ENCODE measurements at regions not wholly inside any gene's neighbourhood (a gene's known extent, or its start where the extent isn't known, plus 50 kb on each side); places are given as distances from the start of the nearest gene placed in this dataset.

- POLR2A ChIA-PET = no interaction called here
- Histone ChIP-seq H3K4me3 (replicated peaks in 1 of 2; ENCODE audit: low read depth in 1 of 2, low read length in 2 of 2) (no peak overlapping the region), H4K20me1 (ENCODE audit: insufficient read depth) (no peaks in the 10 kb centered on the region), H3K9me3 (ENCODE audit: control insufficient read depth in 1 of 2, insufficient read depth in 1 of 2, low read depth in 1 of 2, low read length in 2 of 2) (no peaks in the 10 kb centered on the region), H2AFZ (ENCODE audit: low read depth, low read length, poor library complexity, severe bottlenecking) (no peak overlapping the region), H3K9me2 (ENCODE audit: insufficient read depth) (no peaks in the 10 kb centered on the region), H3K79me2 (ENCODE audit: insufficient read depth, low read length) (no peaks in the 10 kb centered on the region), H3K27me3 (ENCODE audit: insufficient read depth, low read length) (no peaks in the 10 kb centered on the region), H3K27ac (ENCODE audit: low read depth, low read length) (no peak overlapping the region), H3K9ac (ENCODE audit: low read length) (no peak overlapping the region), H3K4me2 (ENCODE audit: low read length) (no peak overlapping the region), H3K4me1 (ENCODE audit: control insufficient read depth in 1 of 2, insufficient read depth in 2 of 2, low read length in 2 of 2) (peaks cover 5 to 6% of the 10 kb centered on the region in 2 experiments; a peak in 2 of 4 replicates), H3K36me3 (ENCODE audit: control insufficient read depth in 1 of 2, insufficient read depth in 2 of 2, low read length in 2 of 2) (no peaks in the 10 kb centered on the region)
- CTCF ChIA-PET = no interaction called here
- RAD21 ChIA-PET (ENCODE audit: low non-redundant PET in 1 of 2, low total read pairs in 2 of 2, uncharacterized antibody in 2 of 2, unreplicated experiment in 2 of 2) = no interaction called here
- DNase-seq (ENCODE audit: low read depth, low spot score) = no peak
- no TSS peak for BruUV-seq (replicated peaks)
- ATAC-seq = no peak
- intact Hi-C loops (cut with micrococcal nuclease) = no loop called here
- no peak for TF ChIP-seq CTCF (IDR thresholded peaks at IDR 0.05 in 2 of 3, conservative IDR thresholded peaks at IDR 0.05 in 1 of 3; ENCODE audit: borderline replicate concordance in 1 of 3, insufficient read depth in 1 of 3, low read depth in 2 of 3, low read length in 2 of 3)
- no peak for TF ChIP-seq POLR2A (IDR thresholded peaks at IDR 0.05; ENCODE audit: borderline replicate concordance, extremely low read depth, insufficient read depth, insufficient read length)
- TF ChIP-seq CEBPB (IDR thresholded peaks at IDR 0.05; ENCODE audit: low read depth) = no peak
- no peak for TF ChIP-seq TCF7L2 (IDR thresholded peaks at IDR 0.05; ENCODE audit: borderline replicate concordance, extremely low read depth, insufficient read depth, insufficient read length)
- no peak for TF ChIP-seq SP1 (IDR thresholded peaks at IDR 0.05; ENCODE audit: low read depth)
- TF ChIP-seq CBX3 (IDR thresholded peaks at IDR 0.05; ENCODE audit: low read depth) = no peak
- TF ChIP-seq EZH2 (IDR thresholded peaks at IDR 0.05) = no peak
- TF ChIP-seq EZH2phosphoT487 (IDR thresholded peaks at IDR 0.05; ENCODE audit: borderline replicate concordance) = no peak
- no peak for TF ChIP-seq RAD21 (IDR thresholded peaks at IDR 0.05; ENCODE audit: low read depth)
- TF ChIP-seq FOSL1 (IDR thresholded peaks at IDR 0.05; ENCODE audit: low read depth) = no peak
These were observed 119.3 kb upstream of the PFN2 start for GRCh38 chr3:150090006-150090405.

GRCh38 chr3:150084128-150084527 is 113.4 kb upstream of the PFN2 start:
- Histone ChIP-seq H4K20me1 (ENCODE audit: insufficient read depth) (no peaks in the 10 kb centered on the region), H3K9me3 (ENCODE audit: control insufficient read depth in 1 of 2, insufficient read depth in 1 of 2, low read depth in 1 of 2, low read length in 2 of 2) (no peaks in the 10 kb centered on the region), H3K4me2 (ENCODE audit: low read length) (no peak overlapping the region), H3K4me3 (replicated peaks in 1 of 2; ENCODE audit: low read depth in 1 of 2, low read length in 2 of 2) (no peak overlapping the region), H3K27me3 (ENCODE audit: insufficient read depth, low read length) (no peaks in the 10 kb centered on the region; the same call in 1 of the 2 replicates), H2AFZ (ENCODE audit: low read depth, low read length, poor library complexity, severe bottlenecking) (no peak overlapping the region), H3K79me2 (ENCODE audit: insufficient read depth, low read length) (no peaks in the 10 kb centered on the region), H3K9ac (ENCODE audit: low read length) (no peak overlapping the region), H3K9me2 (ENCODE audit: insufficient read depth) (no peaks in the 10 kb centered on the region), H3K36me3 (ENCODE audit: control insufficient read depth in 1 of 2, insufficient read depth in 2 of 2, low read length in 2 of 2) (no peaks in the 10 kb centered on the region), H3K4me1 (ENCODE audit: control insufficient read depth in 1 of 2, insufficient read depth in 2 of 2, low read length in 2 of 2) (no peaks in the 10 kb centered on the region), H3K27ac (ENCODE audit: low read depth, low read length) (no peak overlapping the region)
- BruUV-seq (replicated peaks) = no TSS peak
- ATAC-seq = no peak
- ChIA-PET CTCF (no interaction called here), POLR2A (no interaction called here), RAD21 (ENCODE audit: low non-redundant PET in 1 of 2, low total read pairs in 2 of 2, uncharacterized antibody in 2 of 2, unreplicated experiment in 2 of 2) (no interaction called here)
- no peak for DNase-seq (ENCODE audit: low read depth, low spot score)
- intact Hi-C loops (cut with micrococcal nuclease) = no loop called here
- no peak for TF ChIP-seq RAD21 (IDR thresholded peaks at IDR 0.05; ENCODE audit: low read depth)
- TF ChIP-seq ATF3 (IDR thresholded peaks at IDR 0.05) = no peak
- no peak for TF ChIP-seq SIN3A (IDR thresholded peaks at IDR 0.05; ENCODE audit: low read depth)
- no peak for TF ChIP-seq YY1 (IDR thresholded peaks at IDR 0.05; ENCODE audit: extremely low read depth, insufficient replicate concordance, low read depth, low read length)
- TF ChIP-seq ZNF274 (IDR thresholded peaks at IDR 0.05; ENCODE audit: low read depth, low read length) = no peak
- no peak for TF ChIP-seq CEBPB (IDR thresholded peaks at IDR 0.05; ENCODE audit: low read depth)
- TF ChIP-seq ZFX (IDR thresholded peaks at IDR 0.05) = no peak
- TF ChIP-seq SP1 (IDR thresholded peaks at IDR 0.05; ENCODE audit: low read depth) = no peak
- no peak for TF ChIP-seq TCF7L2 (IDR thresholded peaks at IDR 0.05; ENCODE audit: borderline replicate concordance, extremely low read depth, insufficient read depth, insufficient read length)
- no peak for TF ChIP-seq EZH2 (IDR thresholded peaks at IDR 0.05)
- no peak for TF ChIP-seq CBX3 (IDR thresholded peaks at IDR 0.05; ENCODE audit: low read depth)
- TF ChIP-seq JUND (IDR thresholded peaks at IDR 0.05) = no peak
- TF ChIP-seq REST (IDR thresholded peaks at IDR 0.05; ENCODE audit: low read depth) = no peak
- no peak for TF ChIP-seq FOSL1 (IDR thresholded peaks at IDR 0.05; ENCODE audit: low read depth)

Data from HCT116 (cell line).